Stimulated activated CD8-positive, alpha-beta memory T cell treated with anti-CD3 and anti-CD28 coated beads, Interleukin-7, amount 100 ng/mL, for 48 hours (primary cell): ENCODE measurements at regions not wholly inside any gene's neighbourhood (a gene's known extent, or its start where the extent isn't known, plus 50 kb on each side); places are given as distances from the start of the nearest gene placed in this dataset.

Experiments used
- DNase-seq, 2 donors: peaks; one replicate each; pipeline ENCODE4 v3.0.0-alpha.2; 2020; ENCODE audit warnings: low read depth in 1 of 2; ENCODE audit errors: extremely low read depth in 1 of 2

GRCh38 chr1:208410409-208410808, 166.2 kb upstream of the PLXNA2 start:
- no peak for DNase-seq

- DNase-seq = no peak
Observed at GRCh38 chr1:208413006-208413405, 168.8 kb upstream of the PLXNA2 start.

GRCh38 chr1:208418667-208419066, 174.5 kb upstream of the PLXNA2 start:
- DNase-seq = no peak

GRCh38 chr1:208419746-208420420, 175.7 kb upstream of the PLXNA2 start:
- no peak for DNase-seq

GRCh38 chr1:208420696-208421095, 176.5 kb upstream of the PLXNA2 start:
- no peak for DNase-seq

GRCh38 chr1:208421486-208421885, 177.3 kb upstream of the PLXNA2 start:
- DNase-seq = no peak

GRCh38 chr1:208423526-208423925, 179.3 kb upstream of the PLXNA2 start:
- no peak for DNase-seq

GRCh38 chr1:208425096-208425495, 180.9 kb upstream of the PLXNA2 start:
- DNase-seq = no peak

- no peak for DNase-seq
Observed at GRCh38 chr1:208430220-208430619, 186.0 kb upstream of the PLXNA2 start.

GRCh38 chr1:208431721-208432120, 187.5 kb upstream of the PLXNA2 start:
- DNase-seq = no peak

- DNase-seq = no peak
Observed at GRCh38 chr1:208432346-208432745, 188.2 kb upstream of the PLXNA2 start.

- no peak for DNase-seq
Observed at GRCh38 chr1:208433086-208433485, 188.9 kb upstream of the PLXNA2 start.

- no peak for DNase-seq
Observed at GRCh38 chr1:208433971-208434370, 189.8 kb upstream of the PLXNA2 start.

- DNase-seq = no peak
Observed at GRCh38 chr1:208437401-208437800, 193.2 kb upstream of the PLXNA2 start.

GRCh38 chr1:208438112-208438699, 194.0 kb upstream of the PLXNA2 start:
- no peak for DNase-seq

- no peak for DNase-seq
Observed at GRCh38 chr1:208445758-208446203, 201.6 kb upstream of the PLXNA2 start.

GRCh38 chr1:208446271-208446691, 202.1 kb upstream of the PLXNA2 start:
- DNase-seq = no peak

GRCh38 chr1:208448425-208448824, 204.2 kb upstream of the PLXNA2 start:
- DNase-seq = no peak

- DNase-seq = no peak
Observed at GRCh38 chr1:208449951-208450350, 205.8 kb upstream of the PLXNA2 start.

GRCh38 chr1:208450958-208451357, 206.8 kb upstream of the PLXNA2 start:
- DNase-seq = no peak

GRCh38 chr1:208455821-208456220, 211.6 kb upstream of the PLXNA2 start:
- DNase-seq = no peak

- DNase-seq = no peak
Observed at GRCh38 chr1:208456487-208456886, 212.3 kb upstream of the PLXNA2 start.

GRCh38 chr1:208460823-208461222, 216.6 kb upstream of the PLXNA2 start:
- DNase-seq = no peak
